AG09319 (cell line): ENCODE measurements at regions not wholly inside any gene's neighbourhood (a gene's known extent, or its start where the extent isn't known, plus 50 kb on each side); places are given as distances from the start of the nearest gene placed in this dataset.

Source experiments
- DNase-seq: peaks from one replicate; pipeline ENCODE4 v3.0.0-alpha.2; 2010; ENCODE audit warnings: low read depth; ENCODE audit errors: extremely low read depth
- CTCF ChIP-seq: IDR thresholded peaks from 2 replicates; pipeline ENCODE4 v1.5.1; 2011; ENCODE audit warnings: low read depth, mild to moderate bottlenecking, inconsistent platforms, low read length, moderate library complexity

GRCh38 chr4:167290678-167291077 lies 56.4 kb upstream of the SPOCK3 start:
- DNase-seq, result no peak
- TF ChIP-seq CTCF, result no peak

DNA sequence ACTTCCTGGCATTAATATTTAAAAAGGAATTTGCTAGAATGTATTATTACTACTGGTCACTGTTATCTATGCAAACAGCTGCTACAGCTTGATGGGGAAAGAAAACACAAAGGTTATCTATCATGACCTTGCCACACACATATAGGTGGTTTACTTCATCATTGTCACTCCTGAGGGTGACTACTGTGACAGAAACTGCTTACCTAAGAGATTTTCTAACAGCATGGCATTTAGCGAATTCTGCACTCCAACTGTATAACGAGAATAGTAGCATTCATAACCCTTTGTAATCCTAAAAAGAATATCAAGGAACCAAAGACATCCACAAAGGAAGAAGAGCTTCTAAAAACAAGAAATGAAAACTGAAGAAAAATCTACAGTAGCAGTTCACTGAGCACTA lies 74.6 kb upstream of the SPOCK3 start:
- no peak for TF ChIP-seq CTCF
- DNase-seq, result no peak

DNA sequence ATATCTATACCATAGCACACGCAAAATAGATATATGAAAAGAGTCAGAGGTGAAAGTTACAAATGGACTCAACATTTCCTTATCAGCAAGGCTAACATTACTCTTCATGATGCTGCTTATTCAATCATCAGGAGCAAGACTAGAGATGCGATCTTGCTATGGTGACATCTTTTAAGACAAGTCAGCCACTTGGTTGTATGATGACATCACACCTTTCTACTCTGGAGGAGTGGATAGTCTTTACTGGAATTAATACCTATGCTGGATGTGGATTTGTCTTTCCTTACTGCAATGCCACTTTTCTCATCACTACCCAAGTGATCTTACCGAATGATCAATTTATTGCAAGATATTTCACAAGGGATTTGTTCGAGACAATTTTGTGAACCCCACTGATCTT lies 87.0 kb upstream of the SPOCK3 start:
- TF ChIP-seq CTCF, result no peak
- DNase-seq, result no peak

GRCh38 chr4:167339781-167340180 lies 105.5 kb upstream of the SPOCK3 start:
- TF ChIP-seq CTCF, result no peak
- DNase-seq, result no peak

- no peak for TF ChIP-seq CTCF
- DNase-seq, result no peak
These were observed 125.4 kb upstream of the SPOCK3 start for GRCh38 chr4:167359711-167360110.

- no peak for TF ChIP-seq CTCF
These were observed 145.0 kb upstream of the SPOCK3 start for GRCh38 chr4:167379076-167379835.

GRCh38 chr4:167380964-167381363 lies 146.7 kb upstream of the SPOCK3 start:
- TF ChIP-seq CTCF, result no peak
- no peak for DNase-seq

More at GRCh38 chr4:167379076-167379835, 145.0 kb upstream of the SPOCK3 start:
- no peak for DNase-seq
